SIG-M5 treated with dmso at 0.1 percent for 504 hours (cell line): ENCODE measurements at regions not wholly inside any gene's neighbourhood (a gene's known extent, or its start where the extent isn't known, plus 50 kb on each side); places are given as distances from the start of the nearest gene placed in this dataset.
"Not testable (repeated sequence)": the region's sequence is repeated elsewhere in the genome, so short reads cannot be mapped to it uniquely, and the experiment has no call there.

Source experiments
- DNase-seq: peaks from one replicate; lab custom pipeline; 2025; ENCODE audit not compliant: unreplicated experiment; lab: John Stamatoyannopoulos, UW

DNA sequence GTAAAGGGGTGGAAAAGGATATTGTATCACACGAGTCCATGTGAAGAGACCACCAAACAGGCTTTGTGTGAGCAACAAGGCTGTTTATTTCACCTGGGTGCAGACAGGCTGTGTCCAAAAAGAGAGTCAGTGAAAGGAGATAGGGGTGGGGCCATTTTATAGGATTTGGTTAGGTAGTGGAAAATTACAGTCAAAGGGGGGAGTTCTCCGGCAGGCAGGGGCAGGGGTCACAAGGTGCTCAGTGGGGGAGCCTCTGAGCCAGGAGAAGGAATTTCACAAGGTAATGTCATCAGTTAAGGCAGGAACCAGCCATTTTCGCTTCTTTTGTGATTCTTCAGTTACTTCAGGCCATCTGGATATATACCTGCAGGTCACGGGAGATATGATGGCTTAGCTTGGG is 104.7 kb upstream of the SPATS2L start:
- not testable (repeated sequence) for DNase-seq

DNA sequence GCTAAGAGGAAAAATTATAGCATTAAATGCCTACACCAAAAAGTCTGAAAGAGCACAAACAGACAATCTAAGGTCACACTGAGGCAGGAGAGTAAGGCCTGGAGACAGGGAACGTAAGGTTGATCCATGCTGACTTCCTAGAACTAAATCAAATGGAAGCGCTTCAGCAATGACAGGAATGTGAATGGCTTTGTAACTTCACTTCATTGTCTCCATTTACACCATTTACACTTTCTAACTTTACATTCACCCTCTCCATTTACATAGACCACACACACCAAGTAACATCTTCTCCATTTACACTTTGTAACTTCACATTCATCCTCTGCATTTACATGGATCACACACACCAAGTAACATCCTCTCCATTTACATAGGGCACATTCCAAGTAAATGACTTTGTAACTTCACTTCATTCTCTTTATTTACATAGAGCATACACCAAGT is 103.1 kb upstream of the SPATS2L start:
- DNase-seq, result no peak

DNA sequence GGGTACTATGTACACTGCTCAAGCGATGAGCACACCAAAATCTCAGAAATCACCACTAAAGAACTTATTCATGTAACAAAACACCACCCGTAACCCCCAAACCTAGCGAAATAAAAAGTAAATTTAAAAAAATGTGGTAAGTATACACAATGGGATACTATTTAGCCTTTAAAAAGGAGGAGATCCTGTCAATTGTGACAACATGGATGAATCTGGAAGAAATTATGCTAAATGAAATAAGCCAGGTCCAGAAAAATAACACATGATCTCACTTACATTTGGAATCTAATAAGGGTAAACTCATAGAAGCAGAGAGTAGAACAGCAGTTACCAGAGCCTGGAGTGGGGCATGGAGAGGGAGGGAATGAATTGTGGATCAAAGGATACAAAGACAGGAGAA is 98.5 kb upstream of the SPATS2L start:
- DNase-seq, result no peak

DNA sequence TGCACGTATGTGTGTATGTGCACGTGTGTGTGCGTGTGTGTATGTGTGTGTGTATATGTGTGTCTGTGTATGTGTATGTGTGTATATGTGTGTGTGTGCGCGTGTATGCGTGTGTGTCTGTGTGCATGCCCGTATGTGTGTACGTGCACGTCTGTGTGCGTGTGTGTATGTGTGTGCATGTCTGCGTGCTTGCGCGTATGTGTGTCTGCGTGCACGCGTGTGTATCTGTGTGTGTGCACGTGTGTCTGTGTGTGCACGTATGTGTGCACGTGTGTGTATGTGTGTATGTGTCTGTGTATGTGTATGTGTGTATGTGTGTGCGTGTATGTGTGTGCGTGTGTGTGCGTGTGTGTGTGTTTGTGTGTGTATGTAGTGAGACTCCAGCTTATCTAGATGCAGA is 97.5 kb upstream of the SPATS2L start:
- no peak for DNase-seq

DNA sequence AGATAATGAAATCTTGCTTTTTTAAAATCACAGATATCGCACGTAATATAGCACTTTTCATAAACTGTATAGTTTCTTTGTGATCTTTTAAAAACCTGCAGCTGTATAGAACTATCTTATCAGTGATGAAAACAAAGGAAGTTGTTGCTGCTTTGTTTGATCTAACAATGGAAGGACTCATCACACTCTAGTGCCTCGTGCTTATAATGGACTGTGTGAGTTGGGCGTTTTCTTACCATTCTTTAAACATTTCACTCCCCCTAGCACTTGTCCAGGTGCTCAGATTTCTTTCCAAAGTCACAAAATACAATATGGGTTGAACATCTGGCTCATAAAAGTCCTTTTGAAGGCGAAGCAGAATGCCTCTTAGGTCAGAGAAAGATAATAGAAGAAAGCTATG is 94.8 kb upstream of the SPATS2L start:
- DNase-seq, result no peak

DNA sequence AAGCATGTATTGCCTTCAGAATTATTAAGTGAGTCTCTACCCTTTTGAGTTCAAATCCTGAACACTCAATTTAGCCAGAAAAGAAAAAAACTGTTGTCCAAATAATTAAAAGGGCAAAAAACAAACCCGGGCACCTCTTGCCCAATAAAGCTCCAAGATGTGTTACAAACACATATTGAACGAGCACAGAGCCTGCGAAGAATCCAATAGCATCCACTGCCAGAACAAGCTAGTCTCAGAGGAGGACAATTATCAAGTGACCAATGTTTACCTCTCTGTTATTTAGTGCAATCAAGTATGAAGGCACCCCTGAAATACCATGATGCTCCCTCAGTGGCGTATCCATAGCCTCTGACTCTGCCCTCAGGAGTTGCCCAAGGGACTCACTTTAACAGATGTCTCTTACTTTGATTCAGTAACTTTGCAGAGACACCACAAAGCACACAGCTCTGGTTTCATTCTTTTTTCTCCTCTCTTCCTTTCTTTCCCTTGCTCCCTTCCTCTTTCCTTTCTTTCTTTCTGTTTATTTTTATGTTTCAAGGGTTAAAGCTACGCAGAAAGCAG is 93.5 kb upstream of the SPATS2L start:
- DNase-seq, result no peak

DNA sequence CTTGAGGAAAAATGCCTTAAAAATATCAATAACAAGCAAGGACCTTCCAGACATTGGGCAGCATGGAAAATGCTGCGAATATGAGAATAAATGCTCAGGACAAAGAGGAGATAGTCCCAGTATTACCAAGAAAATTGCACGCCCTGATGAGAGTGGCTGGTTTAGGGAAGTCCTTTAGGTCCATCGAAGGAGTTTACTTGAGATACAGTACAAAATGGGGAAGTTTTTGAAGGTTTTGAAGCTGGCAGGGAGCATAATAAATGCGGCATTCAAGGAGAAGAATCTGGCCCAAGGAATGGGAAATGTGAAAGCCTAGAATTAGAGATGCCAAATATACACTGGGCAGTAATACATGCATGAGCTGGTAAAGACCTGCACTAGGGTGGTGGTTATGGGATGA is 90.2 kb upstream of the SPATS2L start:
- DNase-seq, result no peak

DNA sequence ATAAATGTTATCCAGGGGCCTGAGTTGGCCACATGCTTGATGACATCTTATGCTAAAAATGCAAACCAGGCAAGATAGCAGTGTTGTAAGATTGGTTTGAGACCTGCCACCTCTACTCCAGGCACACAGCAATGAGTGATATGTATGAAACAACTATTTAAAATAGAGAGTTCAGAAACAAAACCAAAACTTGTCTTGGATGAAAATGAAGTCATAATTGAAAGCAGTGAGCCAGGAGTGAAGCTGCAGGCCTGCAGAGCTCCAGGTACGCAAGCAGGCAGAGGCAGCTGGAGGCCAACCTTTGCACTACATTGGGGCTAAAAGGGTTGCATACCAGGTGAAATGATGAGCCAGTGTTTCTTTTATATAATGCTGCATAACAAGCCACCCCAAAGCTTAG is 89.2 kb upstream of the SPATS2L start:
- DNase-seq, result no peak

DNA sequence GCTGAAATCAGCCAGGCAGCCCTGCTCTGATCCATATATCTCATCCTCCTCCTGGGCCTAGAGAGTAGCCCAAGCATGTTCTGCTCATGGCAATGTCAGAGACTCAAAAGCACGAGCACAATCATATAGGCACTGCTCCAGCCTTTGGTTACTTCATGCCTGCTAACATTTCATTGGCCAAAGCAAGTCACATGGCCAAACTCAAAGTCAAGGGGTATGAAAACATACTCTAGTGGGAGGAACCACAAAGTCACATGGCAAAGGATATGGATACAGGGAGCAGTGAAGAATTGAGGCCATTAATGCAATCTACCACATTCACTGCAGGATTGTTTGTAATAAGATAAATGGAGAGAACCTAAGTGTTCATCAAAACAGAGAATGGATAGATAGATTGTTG is 87.8 kb upstream of the SPATS2L start:
- no peak for DNase-seq

DNA sequence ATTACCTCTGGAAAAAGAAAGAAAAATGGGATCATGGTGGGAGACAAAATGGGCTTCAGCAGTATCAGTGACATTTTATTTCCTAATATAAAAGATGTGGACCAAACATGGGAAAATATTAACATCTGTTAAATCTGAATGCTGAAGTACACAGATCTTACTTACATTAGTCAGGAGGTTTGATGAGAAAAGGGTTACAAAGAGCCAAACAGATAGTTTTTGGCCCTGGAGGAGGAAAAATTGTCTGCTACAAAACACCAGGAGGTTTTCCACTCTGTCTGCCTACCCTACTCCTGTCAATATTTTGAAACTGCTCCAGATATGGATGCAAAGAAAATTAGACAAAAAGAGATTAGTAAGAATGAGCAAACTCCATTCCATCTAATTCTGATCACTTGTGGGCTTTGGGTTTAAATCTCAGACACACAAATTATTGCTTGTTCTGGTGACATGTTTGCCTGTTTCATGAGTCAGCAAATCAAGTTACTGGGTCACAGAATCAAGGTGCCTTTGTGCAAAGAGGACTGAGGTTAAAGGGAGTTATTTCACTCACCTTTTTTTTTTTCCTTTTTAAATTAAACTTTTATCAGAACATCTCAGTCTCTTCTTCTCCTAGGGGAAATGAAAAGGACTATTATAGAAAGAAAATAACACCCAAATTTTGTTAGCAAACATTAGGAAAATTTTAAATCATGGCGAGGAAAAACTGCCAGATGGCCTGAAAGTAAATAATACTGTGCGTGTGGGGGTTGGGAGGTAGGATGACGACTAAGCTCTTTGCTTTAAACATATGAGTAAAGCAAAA is 87.0 kb upstream of the SPATS2L start:
- no peak for DNase-seq

DNA sequence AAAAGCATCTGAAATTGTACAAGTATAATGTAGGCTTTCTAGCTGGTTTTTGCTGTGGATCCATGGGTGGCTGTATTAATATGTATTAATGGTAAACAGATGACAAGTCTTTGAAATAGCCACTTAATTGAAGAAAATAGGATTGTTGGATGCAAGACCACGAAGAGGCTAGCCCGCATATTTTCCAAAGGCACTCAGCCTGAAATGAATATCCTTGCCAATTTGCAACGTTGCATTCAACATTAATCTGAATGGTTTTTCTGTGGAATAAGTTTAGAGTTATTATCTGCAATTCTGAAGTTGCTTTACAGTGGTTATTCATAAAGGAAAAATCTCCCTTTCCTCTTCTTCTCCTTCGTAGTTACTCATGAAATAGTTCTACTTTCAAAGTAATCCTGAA is 86.2 kb upstream of the SPATS2L start:
- no peak for DNase-seq

DNA sequence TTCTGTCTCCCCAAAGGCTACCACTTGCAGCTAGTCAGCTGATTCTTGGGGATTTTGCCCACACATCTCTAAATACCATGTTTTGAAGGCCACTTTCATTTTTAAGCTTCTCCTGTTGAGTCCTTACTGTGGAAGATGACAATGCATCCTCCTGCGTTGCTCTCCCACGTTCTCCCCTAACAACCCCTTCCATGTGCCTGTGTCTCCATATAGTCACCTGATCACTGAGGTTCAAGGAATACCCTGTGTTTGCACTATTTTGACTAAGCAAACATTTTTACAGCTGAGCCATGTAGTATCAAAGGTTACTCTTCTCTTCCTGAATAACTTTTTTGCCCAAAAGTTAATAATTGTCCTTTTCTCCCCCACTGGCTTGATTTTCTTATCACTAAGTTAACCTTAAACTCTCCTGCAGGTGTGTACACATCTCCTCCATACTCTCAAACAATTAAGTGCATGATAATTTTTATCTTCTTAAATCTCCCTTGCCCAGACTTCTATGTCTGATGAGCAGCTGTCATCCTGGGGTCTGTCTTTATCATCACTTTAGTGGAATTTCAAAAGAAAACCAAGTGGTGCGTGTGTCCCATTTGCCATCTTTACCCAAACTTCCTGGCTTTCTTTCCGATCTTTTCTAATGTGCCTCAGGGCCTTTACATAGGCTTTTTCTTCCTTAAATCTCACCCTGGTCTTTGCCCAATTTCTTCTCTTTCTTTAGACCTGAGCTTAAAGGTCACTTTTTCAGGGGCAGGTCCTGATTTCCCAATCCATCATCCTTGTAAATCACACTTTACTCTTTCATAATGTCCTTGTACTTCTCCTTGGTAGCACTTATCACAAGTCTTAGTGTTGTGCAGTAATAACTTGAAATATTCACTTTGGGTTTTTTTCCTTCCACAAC is 85.2 kb upstream of the SPATS2L start:
- DNase-seq, result no peak

DNA sequence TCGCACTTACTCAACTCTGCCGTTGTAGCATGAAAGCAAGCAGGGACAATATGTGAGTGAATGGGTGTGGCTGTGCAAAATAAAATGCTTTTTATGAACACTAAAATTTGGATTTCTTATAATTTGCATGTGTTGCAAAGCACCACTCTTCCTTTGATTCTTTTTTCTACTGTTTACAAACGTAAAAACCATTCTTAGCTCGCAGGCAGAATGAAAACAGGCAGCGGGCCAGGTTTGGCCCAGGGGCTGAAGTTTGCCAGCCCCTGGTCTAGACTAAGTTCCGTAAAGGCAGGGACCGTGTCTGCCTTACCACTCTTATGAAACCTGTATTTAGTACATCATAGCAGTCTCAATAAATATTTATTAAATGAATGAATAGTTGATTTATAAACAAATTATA is 83.7 kb upstream of the SPATS2L start:
- no peak for DNase-seq

DNA sequence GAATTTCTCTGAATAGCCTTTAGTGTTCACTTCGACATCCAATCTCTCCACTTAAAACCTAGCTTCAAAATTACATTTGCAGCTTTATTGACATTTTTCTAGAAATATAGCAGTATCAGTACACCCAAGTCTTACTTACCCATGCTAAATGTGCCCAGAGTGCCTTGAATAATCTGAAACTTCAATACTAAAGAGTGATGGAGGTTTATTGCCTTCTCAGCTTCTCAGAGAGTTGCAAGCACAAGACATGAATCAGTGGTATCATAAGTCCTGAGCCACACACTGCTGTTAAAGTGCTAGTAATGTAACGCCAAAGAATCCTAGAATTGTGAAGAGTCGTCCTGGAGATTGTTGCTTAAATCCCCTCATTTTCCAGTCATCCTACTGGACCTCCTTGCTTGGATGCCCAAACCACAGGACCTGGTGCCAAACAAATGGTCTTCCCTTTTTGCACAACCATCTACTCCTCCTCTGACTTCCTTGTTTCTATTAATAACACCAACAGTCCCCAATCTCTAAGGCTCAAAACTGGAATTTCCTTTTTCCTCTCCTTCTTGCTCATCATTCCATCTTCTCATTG is 83.2 kb upstream of the SPATS2L start:
- no peak for DNase-seq

DNA sequence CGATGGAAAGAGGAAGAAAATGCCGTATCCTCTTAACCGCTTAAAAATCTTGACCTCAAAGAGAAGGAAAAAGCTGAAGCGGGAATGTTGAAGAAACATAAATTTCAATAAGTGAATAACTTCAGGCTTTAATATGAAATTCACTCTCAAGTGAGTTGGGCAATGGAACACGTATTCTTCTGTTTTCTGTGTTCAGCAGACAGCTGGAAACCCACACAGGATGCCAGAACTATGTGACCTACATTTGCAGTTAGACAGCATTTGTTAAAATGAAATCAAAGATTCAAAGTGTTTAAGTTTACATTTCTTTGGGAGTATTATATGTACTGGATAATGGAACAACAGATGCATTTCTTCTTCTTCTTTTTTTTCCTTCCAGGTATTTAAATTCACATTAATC is 80.5 kb upstream of the SPATS2L start:
- DNase-seq, result no peak

DNA sequence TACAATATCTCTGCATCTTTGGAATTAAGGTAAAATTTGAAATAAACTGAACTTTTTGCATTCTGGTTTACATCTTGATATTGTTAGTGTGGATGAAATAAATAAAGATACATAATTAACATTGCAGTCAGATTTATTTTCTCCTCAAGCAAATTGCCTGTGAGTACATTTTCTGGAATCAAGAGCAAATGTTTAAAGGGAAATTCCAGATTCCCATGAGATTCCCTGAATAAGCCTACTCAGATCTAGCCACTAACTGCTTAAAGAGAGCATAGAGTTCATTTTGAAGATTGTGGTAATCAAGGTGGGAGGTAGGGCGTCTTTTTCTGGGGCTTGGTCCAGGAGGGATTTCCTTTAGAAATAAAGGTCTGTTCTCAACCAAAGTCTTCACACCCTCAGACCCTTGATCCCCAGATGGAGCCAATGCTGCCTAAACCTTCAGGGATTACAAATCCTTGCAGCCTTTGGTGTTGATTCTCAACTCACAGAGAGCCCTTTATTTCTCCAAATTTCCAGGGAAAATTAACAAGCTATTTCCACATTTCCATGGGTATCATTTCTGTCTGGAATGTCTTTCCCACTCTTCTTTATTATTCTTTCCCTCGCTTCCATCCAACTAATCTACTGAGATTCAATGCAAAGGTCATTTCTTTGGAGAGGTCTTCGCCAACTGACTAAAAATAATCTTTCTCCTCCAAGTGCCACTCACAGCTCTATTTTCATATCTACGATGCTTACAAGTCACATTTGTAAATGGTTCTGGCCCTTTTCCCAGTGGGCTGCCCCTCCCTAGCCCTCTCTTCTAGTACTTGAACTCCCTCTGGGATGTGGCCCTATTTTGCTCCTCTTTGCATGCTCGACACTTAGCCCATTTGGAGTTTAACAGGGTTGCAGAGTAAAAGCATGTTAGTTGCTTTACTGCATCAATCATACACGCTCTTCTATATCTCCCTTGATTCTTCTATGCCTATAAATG is 79.8 kb upstream of the SPATS2L start:
- DNase-seq, result no peak

DNA sequence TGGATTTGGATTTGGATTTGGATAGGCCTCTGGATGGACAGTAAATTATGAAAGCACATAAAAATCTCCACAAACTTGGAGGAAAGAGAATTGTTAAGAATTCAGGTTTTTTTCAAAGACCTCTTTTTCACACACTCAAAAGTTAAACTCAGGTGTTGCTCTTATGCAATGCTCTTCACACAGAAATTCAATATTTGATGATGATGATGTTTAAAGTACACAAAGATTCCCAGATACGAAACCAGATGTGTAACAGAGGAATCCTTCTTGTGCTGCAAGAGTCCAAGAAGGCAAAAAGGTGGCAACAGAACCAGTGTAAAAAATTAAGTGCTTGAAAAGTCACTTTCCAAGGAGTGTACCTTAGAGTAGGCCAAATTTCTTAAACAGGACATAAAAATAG is 75.8 kb upstream of the SPATS2L start:
- DNase-seq, result no peak

DNA sequence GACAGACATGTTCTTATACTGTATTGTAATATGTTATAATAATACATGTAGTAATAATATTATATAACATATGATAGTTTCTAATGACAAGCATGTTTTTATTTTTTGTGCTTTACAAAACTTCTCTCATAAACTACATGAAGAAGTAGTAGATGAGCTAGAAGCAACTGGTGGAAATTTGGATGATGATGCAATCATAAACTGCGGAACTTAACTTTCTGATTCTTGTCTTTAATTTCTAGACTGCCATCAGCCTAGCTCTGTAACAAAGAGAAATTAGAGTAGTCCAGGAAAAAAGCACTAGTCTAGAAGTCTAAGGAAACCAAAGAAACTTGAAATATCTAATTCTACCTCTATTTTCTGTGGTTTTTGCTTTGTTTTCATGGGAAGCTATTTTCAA is 71.0 kb upstream of the SPATS2L start:
- no peak for DNase-seq

DNA sequence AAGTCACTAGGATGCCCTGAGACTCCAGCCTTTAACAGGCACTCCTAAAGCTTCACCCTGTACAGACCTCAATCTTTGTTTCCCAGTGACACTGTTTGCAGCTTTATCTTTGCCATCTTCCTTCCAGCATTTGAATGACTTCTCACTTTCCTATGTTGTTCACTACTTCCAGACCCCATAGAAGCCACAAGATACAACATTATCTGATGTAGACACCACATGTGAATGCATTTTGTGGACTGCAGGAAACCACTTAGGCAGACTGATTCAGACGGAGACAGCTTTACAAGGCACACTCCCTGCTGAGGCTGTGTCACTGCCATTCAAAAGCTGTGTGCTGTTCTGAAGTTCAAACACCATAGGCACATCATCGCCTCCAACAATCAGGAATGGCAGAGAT is 67.3 kb upstream of the SPATS2L start:
- DNase-seq, result no peak

DNA sequence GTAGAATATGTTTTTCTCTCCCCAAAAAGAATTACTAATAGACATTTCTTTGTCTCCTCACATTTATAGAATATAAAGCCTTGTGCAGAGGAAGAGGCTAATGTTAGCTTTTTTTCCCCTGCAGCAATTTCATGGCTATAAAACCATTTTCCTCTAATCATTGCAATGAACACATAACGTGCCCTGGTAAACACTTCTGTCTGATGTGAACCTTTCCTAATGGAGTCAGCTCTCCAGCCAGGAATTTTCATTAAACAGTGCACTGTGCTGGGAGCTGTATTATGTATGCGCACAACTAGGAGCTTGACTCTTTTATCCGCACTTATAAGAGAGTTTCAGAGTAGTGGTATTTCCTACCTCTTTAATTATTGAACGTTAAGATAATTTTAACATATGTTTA is 63.9 kb upstream of the SPATS2L start:
- DNase-seq, result no peak
